ENCODE measurements at regions not wholly inside any gene's neighbourhood (a gene's known extent, or its start where the extent isn't known, plus 50 kb on each side); places are given as distances from the start of the nearest gene placed in this dataset.

GRCh38 chr6:68343901-68344300 lies 291.2 kb upstream of the ADGRB3 start:
- H3K4me3 ChIP-seq (ENCODE audit: control insufficient read depth, low read depth, low read length): no peak overlapping the region
- no peak for DNase-seq (ENCODE audit: low read depth)

DNA sequence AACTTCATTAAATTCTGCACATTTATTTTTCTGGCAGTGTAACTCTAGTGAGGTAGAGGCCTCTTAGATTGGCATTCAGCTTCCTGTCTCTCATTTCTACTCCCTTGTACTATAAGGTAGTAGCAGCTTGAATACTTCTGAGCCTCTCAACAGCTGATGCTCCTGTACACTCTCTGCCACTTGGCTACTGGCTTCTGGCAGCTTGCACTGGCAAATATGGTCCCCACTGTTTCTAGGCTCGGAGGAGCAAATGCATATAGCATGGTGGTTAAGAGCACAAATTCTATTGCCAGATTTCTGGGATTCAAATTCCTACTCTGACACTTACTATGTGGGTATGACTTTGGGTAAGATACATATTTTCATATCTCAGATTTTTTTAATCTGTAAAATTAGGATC lies 292.8 kb upstream of the ADGRB3 start:
- H3K4me3 ChIP-seq (ENCODE audit: control insufficient read depth, low read depth, low read length): no peak overlapping the region
- no peak for DNase-seq (ENCODE audit: low read depth)
- TF ChIP-seq, protein P1, sequence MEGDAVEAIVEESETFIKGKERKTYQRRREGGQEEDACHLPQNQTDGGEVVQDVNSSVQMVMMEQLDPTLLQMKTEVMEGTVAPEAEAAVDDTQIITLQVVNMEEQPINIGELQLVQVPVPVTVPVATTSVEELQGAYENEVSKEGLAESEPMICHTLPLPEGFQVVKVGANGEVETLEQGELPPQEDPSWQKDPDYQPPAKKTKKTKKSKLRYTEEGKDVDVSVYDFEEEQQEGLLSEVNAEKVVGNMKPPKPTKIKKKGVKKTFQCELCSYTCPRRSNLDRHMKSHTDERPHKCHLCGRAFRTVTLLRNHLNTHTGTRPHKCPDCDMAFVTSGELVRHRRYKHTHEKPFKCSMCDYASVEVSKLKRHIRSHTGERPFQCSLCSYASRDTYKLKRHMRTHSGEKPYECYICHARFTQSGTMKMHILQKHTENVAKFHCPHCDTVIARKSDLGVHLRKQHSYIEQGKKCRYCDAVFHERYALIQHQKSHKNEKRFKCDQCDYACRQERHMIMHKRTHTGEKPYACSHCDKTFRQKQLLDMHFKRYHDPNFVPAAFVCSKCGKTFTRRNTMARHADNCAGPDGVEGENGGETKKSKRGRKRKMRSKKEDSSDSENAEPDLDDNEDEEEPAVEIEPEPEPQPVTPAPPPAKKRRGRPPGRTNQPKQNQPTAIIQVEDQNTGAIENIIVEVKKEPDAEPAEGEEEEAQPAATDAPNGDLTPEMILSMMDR (IDR thresholded peaks at IDR 0.05; ENCODE audit: control insufficient read depth, insufficient read depth, low read depth, low read length, missing control alignments): no peak

More at GRCh38 chr6:68343901-68344300, 291.2 kb upstream of the ADGRB3 start:
- TF ChIP-seq, protein P1 (IDR thresholded peaks at IDR 0.05; ENCODE audit: control insufficient read depth, insufficient read depth, low read depth, low read length, missing control alignments): no peak

DNA sequence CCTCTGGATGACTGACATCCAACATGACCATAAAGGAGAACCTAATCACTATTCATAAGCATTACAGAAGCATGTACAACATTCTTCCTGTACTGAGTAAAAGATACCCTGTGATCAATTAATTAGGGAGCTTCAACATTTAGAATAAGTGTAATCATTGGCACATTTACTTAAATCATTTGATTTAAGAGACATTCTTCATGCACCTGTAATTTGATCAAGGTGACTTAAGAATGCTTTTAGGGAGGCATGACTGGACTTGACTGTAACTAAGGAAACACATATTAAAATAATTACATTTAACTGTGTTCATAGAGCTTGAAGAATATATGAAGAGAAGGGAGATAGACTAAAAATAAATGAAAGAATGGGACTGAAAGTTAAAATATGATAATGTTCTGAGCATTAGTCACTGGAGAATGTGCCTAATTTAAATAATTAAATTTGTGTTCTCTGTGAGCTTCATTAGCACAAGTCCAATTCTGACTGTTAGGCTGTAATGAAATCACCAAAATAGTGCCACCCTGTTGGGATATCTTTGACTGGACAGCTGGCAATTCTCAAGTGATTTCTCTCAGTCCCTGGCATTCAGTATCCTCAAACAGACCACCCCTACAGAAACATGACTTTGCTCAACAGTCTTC lies 295.5 kb upstream of the ADGRB3 start:
- TF ChIP-seq, protein P1 (IDR thresholded peaks at IDR 0.05; ENCODE audit: control insufficient read depth, insufficient read depth, low read depth, low read length, missing control alignments): no peak
- no peak overlapping the region for H3K4me3 ChIP-seq (ENCODE audit: control insufficient read depth, low read depth, low read length)
- no peak for DNase-seq (ENCODE audit: low read depth)

- DNase-seq (ENCODE audit: low read depth): no peak
- H3K4me3 ChIP-seq (ENCODE audit: control insufficient read depth, low read depth, low read length): no peak overlapping the region
- TF ChIP-seq, protein P1 (IDR thresholded peaks at IDR 0.05; ENCODE audit: control insufficient read depth, insufficient read depth, low read depth, low read length, missing control alignments): no peak
These were observed 301.6 kb upstream of the ADGRB3 start for GRCh38 chr6:68333442-68333841.

- DNase-seq (ENCODE audit: low read depth): no peak
- TF ChIP-seq, protein P1 (IDR thresholded peaks at IDR 0.05; ENCODE audit: control insufficient read depth, insufficient read depth, low read depth, low read length, missing control alignments): no peak
- no peak overlapping the region for H3K4me3 ChIP-seq (ENCODE audit: control insufficient read depth, low read depth, low read length)
These were observed 306.9 kb upstream of the ADGRB3 start for GRCh38 chr6:68328156-68328555.

- TF ChIP-seq, protein P1 (IDR thresholded peaks at IDR 0.05; ENCODE audit: control insufficient read depth, insufficient read depth, low read depth, low read length, missing control alignments): no peak
- DNase-seq (ENCODE audit: low read depth): no peak
- no peak overlapping the region for H3K4me3 ChIP-seq (ENCODE audit: control insufficient read depth, low read depth, low read length)
These were observed 308.3 kb upstream of the ADGRB3 start for GRCh38 chr6:68326762-68327161.

Data from AG09309 (cell line).